Fibroblast of gingiva (primary cell): ENCODE measurements at regions not wholly inside any gene's neighbourhood (a gene's known extent, or its start where the extent isn't known, plus 50 kb on each side); places are given as distances from the start of the nearest gene placed in this dataset.
A peak's percentile ranks its signal among the peaks of the same experiment; 100 is the strongest.

Experiments
- DNase-seq: peaks from one replicate; pipeline ENCODE4 v3.0.0-alpha.2; 2011; ENCODE audit warnings: low read depth

DNA sequence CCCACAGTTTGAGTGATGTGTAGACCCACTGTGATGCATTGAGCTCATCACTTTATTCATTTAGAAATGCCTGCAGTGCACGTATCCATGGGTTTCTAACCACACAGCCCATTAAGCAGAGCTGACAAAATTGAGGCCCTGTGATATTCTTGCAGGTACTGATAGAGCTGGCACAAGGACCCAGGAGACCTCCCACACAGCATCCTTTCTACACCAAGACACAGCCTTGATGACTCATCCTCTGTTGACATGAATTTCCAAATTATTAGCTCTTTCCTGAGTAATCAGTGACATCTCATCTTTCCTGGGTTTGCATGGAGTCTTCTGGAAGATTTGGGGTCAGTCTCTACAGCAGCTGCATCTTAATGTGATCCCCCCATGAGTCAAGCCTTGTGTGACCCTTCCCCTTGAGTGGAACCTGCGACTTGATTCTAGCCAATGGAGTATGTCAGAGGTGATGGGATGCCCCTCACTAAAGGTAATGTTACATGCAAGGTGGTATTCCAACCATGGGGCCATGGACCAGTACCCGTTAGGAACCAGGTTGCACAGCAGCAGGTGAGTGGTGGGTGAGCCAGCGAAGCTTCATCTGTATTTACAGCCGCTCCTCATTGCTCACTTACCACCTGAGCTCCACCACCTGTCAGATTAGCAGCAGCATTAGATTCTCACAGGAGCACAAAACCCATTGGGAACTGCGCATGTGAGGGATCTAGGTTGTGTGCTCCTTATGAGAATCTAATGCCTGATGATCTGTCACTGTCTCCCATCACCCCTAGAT, 181.1 kb upstream of the ARL4C start:
- DNase-seq: peak; percentile 38

DNA sequence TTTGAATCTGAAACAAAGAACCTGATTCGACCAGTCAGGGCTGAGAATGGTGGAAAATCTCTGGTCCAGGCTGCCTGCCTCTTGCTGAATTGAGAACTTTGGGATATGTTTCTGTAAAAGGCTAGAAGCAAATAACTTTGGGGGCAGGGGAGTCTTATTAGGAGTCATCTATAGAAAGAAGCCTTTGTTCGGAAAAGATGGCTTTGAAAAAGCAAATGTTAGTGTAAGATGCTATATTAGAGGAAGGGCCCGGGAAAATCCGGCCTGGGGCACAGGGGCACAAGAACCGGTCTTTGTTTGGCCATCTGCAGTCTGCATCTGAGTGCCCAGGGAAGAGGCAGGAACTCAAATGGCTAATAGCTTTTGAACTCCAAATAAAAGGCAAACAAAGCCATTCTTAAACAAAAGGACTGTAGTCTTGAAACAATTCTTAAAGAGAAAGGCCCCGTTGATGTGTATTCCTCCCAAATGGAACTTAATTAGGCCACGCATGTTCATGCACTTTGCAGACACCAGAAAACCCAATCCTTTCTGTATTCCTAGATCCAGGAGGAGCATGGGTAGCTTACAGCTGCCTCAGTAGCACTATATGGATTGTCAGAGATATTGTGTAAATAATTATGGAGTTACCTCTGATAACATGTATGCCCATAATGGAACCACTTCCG, 180.0 kb upstream of the ARL4C start:
- no peak for DNase-seq

DNA sequence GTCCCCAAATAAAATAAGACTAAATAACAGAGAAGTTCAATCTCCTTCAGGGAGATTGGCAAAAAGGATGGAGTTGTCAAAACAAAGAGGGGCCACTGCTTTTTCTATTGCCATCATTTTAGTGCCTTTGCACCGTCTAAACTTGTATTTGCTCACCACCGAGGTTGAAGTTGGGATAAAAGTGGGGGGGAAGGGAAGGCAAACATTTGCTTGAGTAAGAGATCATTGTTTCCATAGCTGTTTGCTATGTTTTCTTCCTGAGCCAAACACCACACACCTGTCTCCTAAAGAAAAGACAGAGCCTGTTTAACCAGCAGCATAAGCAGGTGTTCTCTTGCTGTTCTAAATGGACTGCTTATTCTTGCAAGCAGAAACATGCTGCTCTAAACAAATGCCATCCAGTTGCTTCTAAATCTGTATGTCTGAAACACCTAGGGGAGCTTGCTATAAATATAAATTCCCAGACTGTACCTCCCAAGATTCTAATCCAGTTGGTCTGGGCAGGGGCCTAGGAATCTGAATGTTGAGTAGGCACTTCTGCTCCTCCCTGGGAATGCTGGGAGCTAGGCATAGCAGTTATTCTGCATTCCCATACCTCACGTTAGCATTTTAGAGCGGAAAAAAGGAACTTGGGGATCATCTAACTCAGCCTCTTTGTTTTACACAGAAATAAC, 179.4 kb upstream of the ARL4C start:
- no peak for DNase-seq

DNA sequence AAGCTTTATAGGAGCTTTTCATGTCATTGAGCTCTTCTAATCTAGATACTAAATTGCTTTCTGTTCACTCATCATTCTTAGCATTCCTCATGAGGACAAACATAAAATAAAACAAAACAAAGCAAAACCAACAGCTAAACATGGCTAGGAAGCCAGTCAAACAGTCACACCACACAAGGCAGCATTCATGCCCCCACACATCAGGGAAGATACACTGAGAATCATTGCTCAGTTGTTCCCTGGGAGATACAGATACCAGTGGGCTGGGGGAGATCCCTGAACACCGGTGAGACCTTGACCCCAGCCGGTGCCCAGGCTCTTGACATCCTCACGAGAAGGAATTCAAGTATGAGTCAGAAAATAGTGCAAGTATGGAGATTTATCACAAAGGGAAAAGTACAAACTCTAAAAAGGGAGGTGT, 177.9 kb upstream of the ARL4C start:
- DNase-seq: peak; percentile 50

DNA sequence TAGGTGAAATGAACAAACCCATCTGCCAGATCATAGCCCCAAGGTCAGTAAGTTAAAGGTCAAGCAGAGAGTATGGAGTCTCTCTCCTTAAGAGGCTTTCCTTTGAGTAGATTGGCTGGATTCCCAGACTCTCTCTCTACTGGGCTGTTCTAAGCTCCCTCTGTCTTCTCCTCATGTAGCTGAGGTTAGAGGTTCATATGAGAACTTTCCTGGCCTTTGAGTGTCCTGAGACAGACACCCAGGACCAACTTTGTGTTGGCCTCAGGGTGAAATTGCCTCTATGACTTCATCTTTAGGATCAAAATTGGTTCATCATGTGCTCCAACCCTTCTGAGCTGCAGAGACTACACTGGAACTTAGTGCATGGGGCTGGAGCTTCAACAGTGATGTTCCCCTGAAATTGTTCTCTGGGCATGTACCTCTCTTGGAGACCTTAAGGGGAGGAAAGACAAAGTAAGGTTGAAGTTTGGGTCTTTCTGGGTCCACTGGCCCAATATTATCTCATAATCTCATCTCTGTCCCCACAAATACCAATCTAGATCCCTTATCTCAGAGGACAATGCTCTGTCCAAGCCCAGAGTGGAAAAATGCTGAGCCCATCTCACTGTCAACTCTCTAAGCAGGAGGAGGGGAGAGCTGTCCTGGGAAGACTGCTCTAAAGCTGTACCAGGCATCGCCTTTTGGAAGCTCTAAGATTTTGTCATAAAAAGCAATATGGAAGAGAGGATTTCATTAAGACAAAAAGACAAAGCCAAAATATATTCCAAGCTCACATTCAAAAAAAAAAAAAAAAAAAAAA, 177.3 kb upstream of the ARL4C start:
- no peak for DNase-seq

DNA sequence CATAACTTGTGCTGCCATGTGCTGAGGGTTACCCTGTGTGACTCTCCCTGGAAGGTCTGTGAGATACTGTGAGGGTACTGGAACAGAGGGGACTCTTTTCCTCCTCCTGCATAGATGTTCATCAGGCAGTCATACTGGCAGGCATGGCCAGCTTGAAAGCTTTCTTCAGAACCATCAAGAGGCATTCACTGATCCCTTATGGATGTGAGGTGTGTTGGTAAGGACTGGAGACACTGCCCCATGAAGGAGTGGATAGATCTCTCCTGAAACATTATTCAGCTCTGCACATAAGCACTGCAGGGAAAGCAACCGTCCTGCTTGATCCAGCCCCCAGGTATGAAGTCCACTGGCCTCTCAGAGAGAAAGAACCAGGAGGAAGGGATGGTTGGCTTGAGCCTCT, 176.6 kb upstream of the ARL4C start:
- DNase-seq: no peak

DNA sequence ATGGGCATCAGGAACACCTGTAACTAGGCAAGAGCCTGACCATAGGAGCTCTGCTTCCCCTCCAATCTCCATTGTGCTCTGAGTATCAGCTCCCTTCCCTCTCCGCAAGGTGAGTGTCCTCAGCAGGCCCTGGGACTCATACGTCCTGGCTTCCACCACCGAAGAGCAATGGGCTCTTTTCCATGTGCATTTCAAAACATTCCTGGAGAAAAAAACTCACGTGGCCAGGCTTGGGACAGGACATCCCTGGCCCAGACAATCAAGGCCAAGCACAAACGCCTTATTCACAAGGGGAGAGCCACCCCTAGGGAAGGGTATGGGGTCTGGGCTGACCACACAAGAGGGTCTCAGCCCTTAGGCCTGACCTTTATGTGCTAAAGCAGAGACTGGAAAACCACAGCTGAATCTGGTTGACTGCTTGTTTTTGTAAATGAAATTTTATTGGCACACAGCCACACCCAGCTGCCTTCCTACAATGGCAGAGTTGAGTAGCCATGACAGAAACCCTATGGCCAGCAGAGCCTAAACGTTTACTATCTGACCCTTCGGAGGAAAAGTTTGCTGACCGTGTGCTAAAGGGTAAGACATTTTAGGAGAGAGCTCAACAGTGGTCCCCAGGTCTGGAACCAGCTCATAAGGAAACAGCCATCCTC, 175.7 kb upstream of the ARL4C start:
- DNase-seq: no peak

DNA sequence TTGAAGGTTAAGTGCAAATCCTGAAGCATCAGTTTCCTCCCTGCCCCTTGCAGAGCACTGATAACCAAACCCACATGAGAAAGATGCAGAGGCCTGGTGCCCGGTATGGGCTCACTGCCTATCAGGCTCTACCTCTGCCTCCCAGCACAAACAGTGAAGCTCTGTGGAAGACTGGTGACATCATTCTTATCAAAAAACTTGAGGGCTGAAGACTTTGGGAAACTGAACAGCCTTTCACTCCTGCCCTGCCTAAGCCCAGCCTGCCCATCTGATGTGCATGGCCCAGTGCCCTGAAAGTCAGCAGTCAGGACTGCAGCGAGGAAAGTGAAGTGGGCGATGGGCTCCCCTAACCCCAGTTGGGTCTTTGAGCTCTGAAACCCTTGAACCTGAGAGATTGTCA, 174.8 kb upstream of the ARL4C start:
- no peak for DNase-seq

DNA sequence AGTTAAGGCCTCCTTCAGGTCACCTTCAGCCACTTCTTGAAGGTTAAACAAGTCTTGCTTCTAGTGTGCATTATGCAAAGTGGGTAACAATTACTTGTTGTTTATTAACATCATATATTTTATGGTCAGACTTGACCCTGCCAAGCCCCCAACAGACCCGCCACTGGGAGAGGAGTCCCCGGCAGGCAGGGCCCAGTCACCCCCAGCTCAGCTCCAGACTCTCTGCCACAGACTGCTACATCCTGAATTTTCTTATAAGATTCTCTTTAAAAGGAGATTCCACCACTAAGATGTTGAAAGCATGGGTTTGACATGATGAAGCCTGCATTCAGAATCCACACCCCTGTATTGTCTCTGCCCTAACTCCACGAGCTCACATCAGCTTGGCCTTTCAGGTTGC, 174.3 kb upstream of the ARL4C start:
- DNase-seq: no peak

DNA sequence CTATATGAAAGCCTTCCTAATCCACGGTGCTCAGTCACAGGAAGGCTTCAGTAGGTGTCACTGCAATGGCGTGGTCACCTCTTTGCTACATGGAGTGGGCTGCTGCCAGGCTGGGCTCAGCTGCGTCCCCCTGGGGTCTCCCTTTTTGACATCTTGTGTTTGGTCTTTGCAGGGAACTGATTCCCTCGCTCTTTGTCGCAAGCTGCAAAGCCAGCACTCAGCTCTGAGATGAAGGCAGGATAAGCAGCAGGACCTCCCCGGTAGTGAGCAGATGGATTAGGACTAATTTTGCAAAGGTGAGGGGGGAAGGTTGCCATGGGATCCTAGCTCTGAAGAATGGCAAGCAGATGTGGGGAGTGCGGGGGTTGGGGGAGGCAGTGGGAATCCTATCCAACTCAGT, 173.9 kb upstream of the ARL4C start:
- DNase-seq: no peak

DNA sequence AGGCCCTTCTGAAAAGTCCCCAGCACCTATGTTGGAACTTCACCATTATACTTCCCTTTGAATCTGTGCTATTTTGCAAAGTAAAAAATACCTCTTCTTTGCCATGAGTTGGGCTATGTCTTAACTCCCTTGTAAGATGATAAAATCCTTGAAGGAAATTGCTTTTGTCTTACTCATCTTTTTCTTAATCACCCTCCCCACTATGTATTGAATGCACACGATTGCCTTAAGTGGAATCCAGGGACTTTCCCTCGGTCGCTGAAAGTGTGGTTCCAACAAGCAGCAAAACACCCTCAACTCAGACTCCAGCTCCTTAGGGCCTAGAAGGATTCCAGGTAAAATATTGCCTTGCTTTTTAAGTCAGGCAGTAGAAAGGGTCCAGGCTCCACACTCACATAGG, 173.2 kb upstream of the ARL4C start:
- peak; percentile 33 for DNase-seq

DNA sequence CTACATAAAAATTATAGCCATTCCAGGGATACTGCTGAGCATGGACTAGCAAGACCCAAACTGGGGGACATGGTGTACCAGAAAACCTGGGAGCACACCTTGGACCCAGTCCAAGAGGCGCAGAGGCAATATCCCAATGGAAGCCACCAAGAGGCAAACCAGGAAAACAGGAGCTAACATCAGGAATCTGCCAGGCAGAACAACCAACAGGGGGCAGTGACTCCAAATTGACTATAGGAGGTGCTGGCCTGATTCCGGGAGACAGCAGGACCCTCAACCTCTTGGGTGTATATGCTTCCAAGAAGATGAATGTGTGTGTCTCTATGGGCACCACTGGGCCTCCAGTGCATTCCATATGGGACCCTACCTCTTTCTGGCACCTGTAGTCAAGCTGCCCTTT, 172.7 kb upstream of the ARL4C start:
- no peak for DNase-seq

DNA sequence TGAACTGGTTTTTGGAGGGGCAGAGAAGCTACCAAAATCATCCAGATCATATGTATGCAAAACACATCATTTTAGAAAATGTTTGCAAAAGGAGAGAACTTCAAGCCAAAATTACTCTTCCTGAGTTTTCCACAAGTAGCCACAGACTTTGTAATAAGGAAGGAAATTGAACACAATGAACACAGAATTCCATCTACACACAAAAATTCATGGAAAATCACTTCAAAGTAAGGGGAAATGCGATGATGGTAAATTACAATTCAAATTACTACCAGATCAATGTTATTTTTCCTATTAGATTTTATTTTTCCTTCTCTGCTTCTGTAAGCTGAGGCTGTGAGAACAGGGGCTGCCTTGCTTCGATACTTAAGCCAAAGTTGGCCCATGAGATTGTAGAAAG, 172.1 kb upstream of the ARL4C start:
- no peak for DNase-seq

DNA sequence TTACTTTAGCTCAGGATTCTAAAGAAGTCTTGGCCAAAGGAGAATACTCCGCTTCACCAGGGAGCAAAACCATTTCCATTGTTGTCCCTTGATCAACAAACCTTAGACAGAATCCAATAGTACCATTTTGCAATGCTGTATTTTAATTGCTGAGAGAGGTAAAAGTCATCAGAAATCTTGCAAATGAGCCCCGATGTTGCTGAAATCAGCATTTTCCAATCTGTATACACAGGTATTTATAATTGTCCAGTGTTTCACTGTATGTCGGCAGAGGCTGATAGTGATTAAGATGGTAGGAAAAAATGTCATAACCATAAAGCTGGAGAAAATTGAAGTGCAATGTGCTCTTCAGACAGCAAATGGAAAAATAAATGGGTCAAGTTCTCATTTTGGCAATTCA, 170.0 kb upstream of the ARL4C start:
- no peak for DNase-seq

DNA sequence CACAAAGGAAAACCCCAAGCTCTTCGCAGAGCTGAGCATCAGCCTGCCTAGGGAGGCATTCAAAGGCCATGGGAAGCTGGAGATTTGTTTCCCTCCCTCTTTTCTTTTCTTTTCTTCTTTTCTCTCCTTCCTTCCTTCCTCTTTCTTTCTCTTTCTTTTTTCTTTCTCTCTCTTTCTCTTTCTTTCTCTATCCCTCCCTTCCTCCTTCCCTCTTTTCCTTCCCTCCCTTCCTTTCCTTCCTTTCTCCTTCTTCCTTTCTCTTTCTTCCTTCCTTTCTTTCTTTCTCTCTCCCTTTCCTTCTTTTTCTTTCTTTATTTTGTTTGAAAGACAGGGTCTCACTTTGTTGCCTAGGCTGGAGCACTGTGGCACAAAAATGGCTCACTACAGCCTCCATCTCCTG, 168.4 kb upstream of the ARL4C start:
- no peak for DNase-seq

DNA sequence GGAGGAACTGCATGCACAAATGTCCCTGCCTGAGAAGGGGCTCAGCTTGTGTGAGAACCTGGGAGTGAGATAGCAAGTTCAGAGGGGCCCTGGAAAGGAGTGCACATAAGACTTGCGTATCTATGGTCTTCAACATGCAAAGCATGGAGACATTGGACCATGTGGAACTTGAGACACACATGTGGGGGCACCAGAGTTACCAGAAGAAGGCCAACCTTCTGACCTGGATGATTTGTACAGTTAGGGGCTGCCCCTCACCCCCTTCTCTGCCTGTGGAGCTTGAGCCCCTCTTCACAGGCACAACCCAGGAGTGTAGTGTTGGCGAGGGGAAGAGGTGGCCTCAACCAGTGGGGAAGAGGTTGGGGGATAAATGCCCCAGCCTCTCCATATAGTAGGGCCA, 165.0 kb upstream of the ARL4C start:
- DNase-seq: no peak

DNA sequence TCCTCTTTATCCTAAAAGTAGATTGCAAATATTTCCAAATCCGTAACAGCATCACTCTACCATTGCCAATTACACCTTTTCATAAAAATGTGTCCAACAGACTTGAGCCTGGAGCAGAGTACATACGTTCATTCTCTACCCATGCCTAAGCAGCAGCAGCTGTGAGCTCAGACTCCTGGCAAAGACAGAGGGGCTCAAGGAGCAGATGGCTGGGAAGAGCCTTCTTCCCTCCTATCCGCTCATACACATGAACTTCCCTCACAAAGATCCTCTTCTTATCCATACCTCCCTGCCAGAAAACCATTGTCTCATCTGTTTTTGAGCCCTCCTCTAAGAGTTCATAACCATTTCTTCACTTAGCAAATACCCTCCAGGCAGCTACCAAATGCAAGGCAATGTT, 164.3 kb upstream of the ARL4C start:
- DNase-seq: no peak

DNA sequence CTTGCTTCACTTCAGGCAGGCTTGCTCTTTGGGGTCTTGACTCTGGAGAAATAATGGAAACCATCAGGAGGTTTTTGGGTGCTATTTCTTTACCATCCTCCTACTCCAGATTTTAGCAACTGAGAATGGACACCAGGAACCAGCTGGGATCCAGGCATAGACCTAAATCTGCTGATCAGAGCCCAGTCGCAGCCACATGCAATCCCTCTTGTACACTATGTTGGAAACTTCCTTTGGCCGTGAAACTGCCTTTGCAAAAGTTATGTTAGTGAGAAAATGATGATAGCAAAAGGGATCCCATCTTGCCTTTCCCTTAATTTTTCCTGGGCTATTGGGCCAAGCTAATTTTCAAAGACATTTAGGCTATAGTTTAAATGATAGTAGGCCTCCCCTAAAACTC, 158.8 kb upstream of the ARL4C start:
- no peak for DNase-seq

DNA sequence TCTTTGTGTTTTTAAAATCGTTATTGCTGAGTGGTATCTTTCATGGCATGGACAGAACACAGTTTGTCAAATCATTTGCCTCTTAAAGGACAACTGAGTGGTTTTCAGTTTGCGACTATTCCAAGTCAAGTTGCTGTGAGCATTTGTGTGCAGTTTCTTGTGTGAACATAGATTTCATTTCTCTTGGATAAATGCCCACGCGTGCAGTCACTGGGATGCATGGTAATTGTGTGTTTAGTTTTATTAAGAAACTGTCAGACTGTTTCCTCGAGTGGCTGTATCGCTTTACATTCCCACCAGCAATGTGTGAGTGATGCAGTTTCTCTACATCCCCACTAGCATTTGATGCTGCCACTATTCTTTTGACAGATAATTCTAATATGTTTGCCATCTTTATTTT, 154.0 kb upstream of the ARL4C start:
- no peak for DNase-seq

DNA sequence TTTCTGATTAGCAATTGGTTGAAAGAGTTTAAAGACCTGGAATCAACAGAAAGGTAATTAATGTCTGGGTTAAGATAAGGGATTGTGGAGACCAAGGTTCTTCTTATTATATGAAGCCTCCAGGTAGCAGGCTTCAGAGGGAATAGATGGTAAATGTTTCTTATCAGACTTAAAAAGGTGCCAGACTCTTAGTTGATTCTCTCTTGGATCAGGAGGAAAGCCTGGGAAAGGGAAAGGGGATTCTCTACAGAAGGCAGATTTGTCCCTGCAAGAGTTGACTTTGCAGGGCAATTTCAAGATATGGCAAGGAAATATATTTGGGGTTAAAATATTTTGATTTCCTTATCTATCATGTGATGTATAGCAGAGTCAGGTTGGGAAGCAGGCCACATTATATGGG, 153.1 kb upstream of the ARL4C start:
- DNase-seq: no peak

DNA sequence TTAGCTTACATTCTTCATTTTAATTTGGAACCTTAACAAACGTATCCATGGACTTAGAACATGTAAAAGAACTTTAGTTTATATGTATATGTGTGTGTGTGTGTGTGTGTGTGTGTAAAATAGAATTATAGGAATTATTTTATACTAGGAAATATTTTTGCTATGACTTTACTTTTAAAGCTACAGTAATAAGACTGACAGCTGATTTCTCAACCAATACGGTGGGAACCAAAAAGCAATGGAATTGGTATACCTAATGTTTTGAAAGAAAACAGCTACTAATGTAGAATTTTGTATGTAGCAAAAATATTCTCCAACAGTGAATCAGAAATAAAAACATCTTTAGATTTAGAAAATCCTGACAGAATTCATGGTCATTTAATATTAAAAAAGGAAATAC, 146.5 kb upstream of the ARL4C start:
- no peak for DNase-seq

DNA sequence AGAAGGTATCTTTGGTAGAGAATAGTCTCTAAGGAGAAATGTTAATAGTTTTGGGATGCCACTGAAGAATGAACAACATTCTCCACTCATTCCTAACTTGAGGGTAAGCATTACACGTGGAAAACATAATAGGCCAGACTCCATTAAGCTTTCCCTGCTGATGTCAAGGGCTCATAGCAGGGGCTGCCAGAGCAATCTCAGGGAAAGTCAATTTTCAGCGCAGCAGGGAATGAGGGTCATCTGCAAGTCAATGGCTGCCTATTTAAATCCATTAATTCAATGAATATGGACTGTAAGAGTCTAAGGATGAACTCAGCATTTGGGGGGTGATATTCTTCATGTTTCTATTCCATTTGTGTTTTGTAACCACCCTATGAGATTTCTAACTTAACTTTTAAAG, 144.2 kb upstream of the ARL4C start:
- no peak for DNase-seq
